Endothelial cell of umbilical vein (primary cell): ENCODE measurements at regions not wholly inside any gene's neighbourhood (a gene's known extent, or its start where the extent isn't known, plus 50 kb on each side); places are given as distances from the start of the nearest gene placed in this dataset.

Experiments used
- BruUV-seq: library from RNA; stranded (reverse); fragments of 400-500 nt; replicated peaks from 2 replicates; lab custom pipeline; 2021; lab: Mats Ljungman, UMichigan
- CTCF ChIA-PET: fragments of 300-600, 350-600 bp; sonication (Branson Sonifier 250); formaldehyde crosslinking; loops from one replicate; lab custom pipeline; 2021; ENCODE audit warnings: antibody characterized with exemption, inconsistent platforms; lab: Charles Lee
- POLR2A ChIA-PET: fragments of 300-600, 350-600 bp; sonication (Branson Sonifier 250); formaldehyde crosslinking; loops from one replicate; lab custom pipeline; 2021; ENCODE audit warnings: antibody characterized with exemption, inconsistent platforms; lab: Charles Lee
- DNase-seq: peaks from one replicate; pipeline ENCODE4 v3.0.0-alpha.2; 2011; ENCODE audit warnings: low read depth, low spot score
- FAIRE-seq: peaks from 2 replicates; lab custom pipeline; 2011; peaks lifted over from hg19 to GRCh38; lab: Jason Lieb, UNC
- H2AFZ ChIP-seq: 2 replicates; pipeline ENCODE4 v1.6.0; 2012; ENCODE audit warnings: low read depth, low read length, control low read depth, inconsistent platforms
- H3K27ac ChIP-seq: 2 replicates; pipeline ENCODE4 v1.5.1; 2011; ENCODE audit warnings: low read depth, mild to moderate bottlenecking, control low read depth, low read length, moderate library complexity; ENCODE audit not compliant: insufficient read depth
- H3K27me3 ChIP-seq, 2 experiments: 2 replicates each; pipeline versions ENCODE4 v1.6.0 to v1.6.1; 2011; ENCODE audit warnings: low read length in 2 of 2, mixed read lengths in 1 of 2; ENCODE audit not compliant: control insufficient read depth in 2 of 2, insufficient read depth in 2 of 2
- H3K36me3 ChIP-seq, 2 experiments: 2 replicates in 1 of 2; 3 replicates in 1 of 2; pipeline ENCODE4 v1.5.1; 2011; ENCODE audit warnings: low read length in 2 of 2, mild to moderate bottlenecking in 1 of 2, moderate library complexity in 1 of 2; ENCODE audit not compliant: control insufficient read depth in 2 of 2, insufficient read depth in 2 of 2; ENCODE audit errors: extremely low read depth in 1 of 2
- H3K4me1 ChIP-seq: 3 replicates; pipeline ENCODE4 v1.5.1; 2011; ENCODE audit warnings: mild to moderate bottlenecking, low read length; ENCODE audit not compliant: control insufficient read depth, insufficient read depth; ENCODE audit errors: extremely low read depth
- H3K4me2 ChIP-seq: 2 replicates; pipeline ENCODE4 v1.6.1; 2011; ENCODE audit warnings: low read length, control low read depth, mixed read lengths; ENCODE audit not compliant: insufficient read depth
- H3K4me3 ChIP-seq, 3 experiments: fragments of 200-600 bp in 1 of 3; sonication (generic), shearing (Covaris generic) in 1 of 3; replicated peaks in 1 of 3; 2 replicates each; pipeline ENCODE4 v1.5.1; 2011 to 2016; ENCODE audit warnings: control low read depth in 3 of 3, low read length in 3 of 3, mild to moderate bottlenecking in 2 of 3, inconsistent platforms in 1 of 3, low read depth in 1 of 3, moderate library complexity in 1 of 3; ENCODE audit not compliant: insufficient read depth in 1 of 3
- H3K79me2 ChIP-seq: 2 replicates; pipeline ENCODE4 v1.6.0; 2012; ENCODE audit warnings: low read length, inconsistent platforms; ENCODE audit not compliant: control insufficient read depth, insufficient read depth
- H3K9ac ChIP-seq: replicated peaks from 2 replicates; pipeline ENCODE3; 2011; ENCODE audit warnings: low read length, control low read depth; ENCODE audit not compliant: insufficient read depth; ENCODE audit errors: extremely low read depth
- H3K9me1 ChIP-seq: replicated peaks from 3 replicates; pipeline ENCODE4 v1.6.0; 2011; ENCODE audit warnings: mild to moderate bottlenecking, low read length; ENCODE audit not compliant: control insufficient read depth, insufficient read depth; ENCODE audit errors: extremely low read depth
- H3K9me3 ChIP-seq: replicated peaks from 2 replicates; pipeline ENCODE4 v1.5.1; 2012; ENCODE audit warnings: low read length, inconsistent platforms; ENCODE audit not compliant: control insufficient read depth, insufficient read depth
- H4K20me1 ChIP-seq: replicated peaks from 2 replicates; pipeline ENCODE3; 2011; ENCODE audit warnings: mild to moderate bottlenecking, low read length; ENCODE audit not compliant: control insufficient read depth, insufficient read depth; ENCODE audit errors: extremely low read depth
- CTCF ChIP-seq, 2 donors: IDR thresholded peaks; 1 replicate in 1 of 2; 2 replicates in 1 of 2; pipeline ENCODE4 v1.5.1; 2011; ENCODE audit warnings: low read length in 2 of 2, mild to moderate bottlenecking in 2 of 2, moderate library complexity in 2 of 2, control low read depth in 1 of 2, inconsistent platforms in 1 of 2, low read depth in 1 of 2; ENCODE audit not compliant: insufficient read depth in 1 of 2; ENCODE audit errors: extremely low read depth in 1 of 2
- EZH2 ChIP-seq: IDR thresholded peaks from 2 replicates; pipeline ENCODE4 v1.6.1; 2012; ENCODE audit warnings: borderline replicate concordance, low read depth, mild to moderate bottlenecking, moderate library complexity, low read length, inconsistent platforms; ENCODE audit not compliant: severe bottlenecking
- FOS ChIP-seq: IDR thresholded peaks from 2 replicates; pipeline ENCODE4 v1.6.1; 2011; ENCODE audit warnings: mild to moderate bottlenecking, low read length, moderate library complexity, borderline replicate concordance; ENCODE audit not compliant: insufficient read depth
- JUN ChIP-seq: IDR thresholded peaks from 2 replicates; pipeline ENCODE4 v1.6.1; 2011; ENCODE audit warnings: borderline replicate concordance, low read depth; ENCODE audit not compliant: insufficient read length, insufficient read depth
- MAX ChIP-seq: IDR thresholded peaks from 2 replicates; pipeline ENCODE4 v1.6.1; 2011; ENCODE audit not compliant: insufficient read depth, insufficient read length
- MYC ChIP-seq: IDR thresholded peaks from one replicate; pipeline ENCODE4 v1.6.1; 2011; ENCODE audit warnings: mild to moderate bottlenecking, low read depth, low read length
- POLR2A ChIP-seq: IDR thresholded peaks from 2 replicates; pipeline ENCODE4 v1.6.1; 2012; ENCODE audit warnings: low read depth, mild to moderate bottlenecking, control low read depth, low read length
- POLR2AphosphoS5 ChIP-seq: IDR thresholded peaks from 2 replicates; pipeline ENCODE4 v1.6.1; 2012; ENCODE audit warnings: low read depth, mild to moderate bottlenecking, control low read depth, low read length, moderate library complexity; ENCODE audit not compliant: insufficient read depth
- dilution Hi-C: fragments of 300-500 bp; cut with MboI; formaldehyde crosslinking; loops from one replicate; pipeline ENCODE4 v1.15.0; 2019; ENCODE audit warnings: low sequenced_read_pairs; ENCODE audit not compliant: extremely low pct_ligation_motif_present
- intact Hi-C: fragments of 100-400 bp; cut with micrococcal nuclease; formaldehyde crosslinking; loops from one replicate; pipeline ENCODE4 v1.10.0; 2022

- no peaks in the 10 kb centered on the region for H4K20me1 ChIP-seq
- H3K4me2 ChIP-seq: no peak overlapping the region
- no peak for FAIRE-seq
- CTCF ChIA-PET: no interaction called here
- no TSS peak for BruUV-seq
- H3K9me1 ChIP-seq: no peaks in the 10 kb centered on the region
- DNase-seq: no peak
- POLR2A ChIA-PET: no interaction called here
- no peak overlapping the region for H2AFZ ChIP-seq
- no peaks in the 10 kb centered on the region for H3K79me2 ChIP-seq
- no peaks in the 10 kb centered on the region for H3K36me3 ChIP-seq
- H3K27ac ChIP-seq: no peak overlapping the region
- H3K4me1 ChIP-seq: no peaks in the 10 kb centered on the region
- H3K9me3 ChIP-seq: no peaks in the 10 kb centered on the region
- no peaks in the 10 kb centered on the region for H3K27me3 ChIP-seq
- H3K9ac ChIP-seq: no peak overlapping the region
- H3K4me3 ChIP-seq: no peak overlapping the region
- no peak for TF ChIP-seq POLR2A
- no peak for TF ChIP-seq CTCF (IDR thresholded peaks at IDR 0.05; ENCODE audit: extremely low read depth in 1 of 2, insufficient read depth in 1 of 2, low read depth in 1 of 2, low read length in 2 of 2)
- TF ChIP-seq EZH2: no peak
- TF ChIP-seq MAX: no peak
- TF ChIP-seq FOS: no peak
- no peak for TF ChIP-seq POLR2AphosphoS5
- no peak for TF ChIP-seq MYC
- no peak for TF ChIP-seq JUN
- intact Hi-C loops: no loop called here
- dilution Hi-C loops: no loop called here
These were observed 245.8 kb downstream of the PLA2G4A start for GRCh38 chr1:187074445-187075048.
